GM18951 (cell line): ENCODE measurements at regions not wholly inside any gene's neighbourhood (a gene's known extent, or its start where the extent isn't known, plus 50 kb on each side); places are given as distances from the start of the nearest gene placed in this dataset.

Experiments used
- POLR2A ChIP-seq: IDR thresholded peaks from 4 replicates; pipeline ENCODE4 v1.6.1; 2011; ENCODE audit warnings: mild to moderate bottlenecking; ENCODE audit not compliant: insufficient read length, insufficient read depth; ENCODE audit errors: extremely low read depth
- in situ Hi-C: fragments of 300-500 bp; cut with MboI; formaldehyde crosslinking; loops from one replicate; pipeline ENCODE4 v1.12.0; 2022; ENCODE audit warnings: low sequenced_read_pairs, mixed read lengths, inconsistent platforms; ENCODE audit not compliant: unreplicated experiment

GRCh38 chr20:16975682-16976081 lies 227.5 kb downstream of the OTOR start:
- in situ Hi-C loops = no loop called here
- TF ChIP-seq POLR2A = no peak

DNA sequence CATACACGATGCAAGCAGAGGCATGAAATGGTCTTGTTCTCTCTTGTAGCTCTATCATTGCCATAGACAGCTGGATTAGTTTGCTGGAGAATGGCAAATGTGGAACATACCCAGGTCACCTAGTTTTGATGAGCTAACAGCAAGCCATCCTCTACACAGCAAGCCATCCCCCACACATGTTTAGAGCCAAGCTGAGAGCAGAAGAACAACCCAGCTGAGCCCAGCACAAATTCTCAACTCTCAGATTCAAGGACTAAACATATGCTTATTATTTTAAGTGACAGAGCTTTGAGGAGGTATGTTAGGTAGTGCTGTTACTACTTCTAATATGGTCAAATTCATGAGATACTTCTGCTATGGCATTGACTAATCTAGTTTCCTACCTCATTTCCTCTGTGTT lies 230.3 kb downstream of the OTOR start:
- in situ Hi-C loops = no loop called here
- no peak for TF ChIP-seq POLR2A

GRCh38 chr20:16982091-16982726 lies 234.1 kb downstream of the OTOR start:
- no peak for TF ChIP-seq POLR2A
- in situ Hi-C loops = no loop called here

GRCh38 chr20:16984481-16984880 lies 236.3 kb downstream of the OTOR start:
- in situ Hi-C loops = no loop called here
- no peak for TF ChIP-seq POLR2A

DNA sequence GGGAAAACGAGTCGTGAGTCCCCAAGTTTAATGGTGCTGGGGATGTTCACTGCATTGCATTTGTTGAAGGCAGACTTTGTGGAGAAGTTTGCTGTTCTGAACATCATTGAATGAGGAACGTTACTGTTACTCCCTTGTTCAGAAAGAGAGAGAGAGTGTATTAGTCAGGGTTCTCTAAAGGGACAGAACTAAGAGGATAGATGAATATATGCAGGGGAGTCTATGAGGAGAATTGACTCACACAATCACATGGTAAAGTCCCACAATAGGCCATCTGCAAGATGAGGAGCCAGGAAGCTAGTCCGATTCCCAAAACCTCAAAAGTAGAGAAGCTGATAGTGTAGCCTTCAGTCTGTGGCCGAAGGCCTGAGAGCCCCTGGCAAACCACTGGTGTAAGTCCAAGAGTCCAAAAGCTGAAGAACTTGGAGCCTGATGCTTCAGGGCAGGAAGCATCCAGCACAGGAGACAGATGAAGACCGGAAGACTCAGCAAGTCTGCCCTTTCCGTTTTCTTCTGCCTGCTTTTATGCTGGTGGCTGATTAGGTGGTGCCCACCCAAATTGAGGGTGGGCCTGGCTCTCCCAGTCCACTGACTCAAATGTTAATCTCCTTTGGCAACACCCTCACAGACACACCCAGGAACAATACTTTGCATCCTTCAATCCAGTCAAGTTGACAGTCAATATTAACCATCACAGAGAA lies 223.5 kb upstream of the PCSK2 start:
- no peak for TF ChIP-seq POLR2A
- in situ Hi-C loops = no loop called here

- in situ Hi-C loops = no loop called here
- TF ChIP-seq POLR2A = no peak
Observed at GRCh38 chr20:17010181-17010580, 216.7 kb upstream of the PCSK2 start.

GRCh38 chr20:17012546-17013226 lies 214.2 kb upstream of the PCSK2 start:
- no peak for TF ChIP-seq POLR2A
- in situ Hi-C loops = no loop called here

GRCh38 chr20:17014217-17014616 lies 212.6 kb upstream of the PCSK2 start:
- no peak for TF ChIP-seq POLR2A
- in situ Hi-C loops = no loop called here

GRCh38 chr20:17014756-17015366 lies 212.0 kb upstream of the PCSK2 start:
- in situ Hi-C loops = no loop called here
- TF ChIP-seq POLR2A = no peak

GRCh38 chr20:17017232-17017631 lies 209.6 kb upstream of the PCSK2 start:
- in situ Hi-C loops = no loop called here

GRCh38 chr20:17021481-17021880 lies 205.4 kb upstream of the PCSK2 start:
- no peak for TF ChIP-seq POLR2A
- in situ Hi-C loops = no loop called here

More at GRCh38 chr20:17017232-17017631, 209.6 kb upstream of the PCSK2 start:
- no peak for TF ChIP-seq POLR2A

DNA sequence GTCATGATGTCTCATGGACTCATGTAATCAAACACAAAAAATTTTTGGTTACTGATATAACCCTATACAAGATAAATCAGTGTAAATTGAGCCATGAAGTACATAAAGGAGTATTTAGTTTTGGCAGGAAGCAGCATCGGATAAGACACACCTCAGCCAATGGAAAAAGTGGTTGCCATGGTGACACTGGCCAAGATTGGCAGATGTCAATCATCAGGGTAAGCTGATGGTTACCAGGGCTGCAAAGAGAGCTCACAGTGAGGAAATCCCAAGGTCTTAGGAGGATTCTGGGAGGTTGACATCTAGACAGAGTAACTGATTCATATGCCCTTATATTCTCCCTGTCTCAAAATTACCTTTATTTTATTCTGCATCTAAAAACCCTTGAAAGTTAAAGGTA lies 203.8 kb upstream of the PCSK2 start:
- in situ Hi-C loops = no loop called here
- TF ChIP-seq POLR2A = no peak

DNA sequence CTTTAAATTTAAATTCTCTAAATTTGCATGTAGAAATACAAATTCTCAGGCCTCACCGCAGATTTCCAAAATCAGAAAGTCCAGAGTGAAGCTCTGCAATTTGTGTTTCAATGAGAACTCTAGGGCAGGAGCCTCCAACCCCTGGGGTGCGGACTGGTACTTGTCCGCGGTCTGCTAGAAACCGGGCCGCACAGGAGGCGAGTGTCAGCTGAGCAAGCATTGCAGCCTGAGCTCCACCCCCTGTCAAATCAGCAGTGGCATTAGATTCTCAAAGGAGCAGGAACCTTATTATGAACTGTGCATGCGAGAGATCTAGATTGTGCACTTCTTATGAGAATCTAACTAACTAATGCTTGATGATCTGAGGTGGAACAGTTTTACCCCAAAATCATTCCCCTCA lies 203.0 kb upstream of the PCSK2 start:
- no peak for TF ChIP-seq POLR2A

GRCh38 chr20:17024513-17025119 lies 202.2 kb upstream of the PCSK2 start:
- in situ Hi-C loops = no loop called here

More for the DNA sequence above, 203.0 kb upstream of the PCSK2 start:
- in situ Hi-C loops = no loop called here

More at GRCh38 chr20:17024513-17025119, 202.2 kb upstream of the PCSK2 start:
- TF ChIP-seq POLR2A = no peak
